ENCODE measurements at regions not wholly inside any gene's neighbourhood (a gene's known extent, or its start where the extent isn't known, plus 50 kb on each side); places are given as distances from the start of the nearest gene placed in this dataset.

GRCh38 chr12:72832024-72832423 lies 559.9 kb downstream of the TRHDE start:
- no peak for TF ChIP-seq CTCF (conservative IDR thresholded peaks at IDR 0.05 in 1 of 2, IDR thresholded peaks at IDR 0.05 in 1 of 2; ENCODE audit: extremely low read depth in 1 of 2, insufficient read depth in 1 of 2, low read depth in 1 of 2, low read length in 2 of 2)
- TF ChIP-seq EZH2 (IDR thresholded peaks at IDR 0.05; ENCODE audit: borderline replicate concordance, low read length), result no peak
